GM12878 (cell line): ENCODE measurements at regions not wholly inside any gene's neighbourhood (a gene's known extent, or its start where the extent isn't known, plus 50 kb on each side); places are given as distances from the start of the nearest gene placed in this dataset.

ENCODE experiments used
- ATAC-seq: fragments of 200-7000 bp; cut with Tn5 transposase; 3 replicates; pipeline ENCODE4 v1.9.1; 2020; ENCODE audit warnings: mild to moderate bottlenecking, moderate library complexity
- BruUV-seq: library from RNA; stranded (reverse); fragments of 400-500 nt; replicated peaks from 2 replicates; lab custom pipeline; 2021; lab: Mats Ljungman, UMichigan
- CTCF ChIA-PET: fragments of 300-600 bp; sonication (Branson Sonifier 250); formaldehyde crosslinking; extraction: SDS; loops from one replicate; lab custom pipeline; 2021; ENCODE audit warnings: inconsistent platforms; lab: Yijun Ruan, JAX
- POLR2A ChIA-PET: fragments of 350-600 bp; formaldehyde crosslinking; extraction: SDS; loops from one replicate; lab custom pipeline; 2021; ENCODE audit warnings: inconsistent platforms; lab: Charles Lee
- RAD21 ChIA-PET: fragments of 300-600 bp; sonication (Branson Sonifier 250); formaldehyde crosslinking; loops from one replicate; lab custom pipeline; 2023; ENCODE audit warnings: antibody characterized with exemption; ENCODE audit not compliant: unreplicated experiment; lab: Charles Lee
- SMC1A ChIA-PET: fragments of 300-600 bp; sonication (Branson Sonifier 250); formaldehyde crosslinking; loops from one replicate; lab custom pipeline; 2023; ENCODE audit not compliant: unreplicated experiment, uncharacterized antibody; lab: Charles Lee
- DNase-seq: peaks from one replicate; pipeline ENCODE4 v3.0.0-alpha.2; 2011; ENCODE audit warnings: low read depth, low spot score
- FAIRE-seq: peaks from 3 replicates; lab custom pipeline; 2011; peaks lifted over from hg19 to GRCh38; lab: Jason Lieb, UNC
- H2AFZ ChIP-seq: 2 replicates; pipeline ENCODE4 v1.6.0; 2011; ENCODE audit warnings: low read depth, low read length, control low read depth; ENCODE audit not compliant: control insufficient read depth
- H3K27ac ChIP-seq: 2 replicates; pipeline ENCODE4 v1.5.1; 2011; ENCODE audit warnings: control low read depth; ENCODE audit not compliant: control insufficient read depth, insufficient read depth
- H3K27me3 ChIP-seq, 2 experiments: replicated peaks in 1 of 2; 2 replicates each; pipeline versions ENCODE4 v1.6.0 to v1.6.1; 2011; ENCODE audit warnings: low read length in 1 of 2; ENCODE audit not compliant: control insufficient read depth in 2 of 2, insufficient read depth in 2 of 2
- H3K36me3 ChIP-seq, 2 experiments: 2 replicates each; pipeline ENCODE4 v1.5.1; 2011; ENCODE audit warnings: low read length in 1 of 2; ENCODE audit not compliant: control insufficient read depth in 2 of 2, insufficient read depth in 2 of 2
- H3K4me1 ChIP-seq: 2 replicates; pipeline ENCODE4 v1.6.1; 2011; ENCODE audit warnings: mild to moderate bottlenecking, low read length, moderate library complexity, mixed read lengths; ENCODE audit not compliant: control insufficient read depth, insufficient read depth
- H3K4me2 ChIP-seq: 2 replicates; pipeline ENCODE4 v1.6.0; 2011; ENCODE audit warnings: control low read depth; ENCODE audit not compliant: control insufficient read depth, insufficient read depth
- H3K4me3 ChIP-seq: fragments of 200-600 bp; sonication (generic); 2 replicates; pipeline ENCODE4 v1.5.1; 2016
- H3K79me2 ChIP-seq: 2 replicates; pipeline ENCODE4 v1.6.0; 2011; ENCODE audit warnings: low read length; ENCODE audit not compliant: control insufficient read depth, insufficient read depth
- H3K9ac ChIP-seq: 2 replicates; pipeline ENCODE4 v1.8.0; 2011; ENCODE audit warnings: low read length, control low read depth, mixed read lengths; ENCODE audit not compliant: control insufficient read depth, insufficient read depth
- H3K9me3 ChIP-seq: replicated peaks from 3 replicates; pipeline ENCODE4 v1.5.1; 2011; ENCODE audit warnings: mild to moderate bottlenecking, low read length; ENCODE audit not compliant: control insufficient read depth, insufficient read depth
- H4K20me1 ChIP-seq: 2 replicates; pipeline ENCODE4 v1.6.0; 2011; ENCODE audit not compliant: control insufficient read depth, insufficient read depth
- ATF2 ChIP-seq: IDR thresholded peaks from 2 replicates; pipeline ENCODE4 v1.6.1; 2012; ENCODE audit warnings: low read length, inconsistent platforms
- CHD4 ChIP-seq: fragments of 200-600 bp; sonication (generic); IDR thresholded peaks from 2 replicates; pipeline ENCODE4 v1.6.1; 2016; ENCODE audit warnings: mild to moderate bottlenecking
- EED ChIP-seq: sonication (generic); IDR thresholded peaks from 2 replicates; pipeline ENCODE4 v1.6.1; 2016; ENCODE audit warnings: antibody characterized with exemption, low read depth
- IKZF1 ChIP-seq: fragments of 450-650 bp; conservative IDR thresholded peaks from 2 replicates; pipeline ENCODE4 v1.6.1; 2017; ENCODE audit warnings: antibody characterized with exemption, mild to moderate bottlenecking
- IKZF2 ChIP-seq, 2 experiments: fragments of 450-650 bp; IDR thresholded peaks; 2 replicates each; pipeline ENCODE4 v1.6.1; 2017; ENCODE audit warnings: mild to moderate bottlenecking in 2 of 2, moderate library complexity in 2 of 2
- IRF4 ChIP-seq: IDR thresholded peaks from 2 replicates; pipeline ENCODE4 v1.6.1; 2011; ENCODE audit warnings: low read depth, low read length
- NBN ChIP-seq: fragments of 450-650 bp; IDR thresholded peaks from 2 replicates; pipeline ENCODE4 v1.6.1; 2016
- NFYA ChIP-seq: IDR thresholded peaks from 2 replicates; pipeline ENCODE4 v1.6.1; 2011; ENCODE audit warnings: low read depth, mild to moderate bottlenecking, low read length, improper control_type of control experiment, borderline replicate concordance
- POU2F2 ChIP-seq: IDR thresholded peaks from 3 replicates; pipeline ENCODE4 v1.6.1; 2011; ENCODE audit warnings: low read depth, mild to moderate bottlenecking, low read length, borderline replicate concordance
- RAD21 ChIP-seq: IDR thresholded peaks from 2 replicates; pipeline ENCODE4 v1.6.1; 2011; ENCODE audit warnings: mild to moderate bottlenecking, low read depth, low read length, moderate library complexity; ENCODE audit not compliant: insufficient read depth
- RUNX3 ChIP-seq: IDR thresholded peaks from 2 replicates; pipeline ENCODE4 v1.6.1; 2012; ENCODE audit warnings: low read length, inconsistent platforms
- TARDBP ChIP-seq: IDR thresholded peaks from 2 replicates; pipeline ENCODE4 v1.6.1; 2016; ENCODE audit warnings: borderline replicate concordance
- YY1 ChIP-seq: IDR thresholded peaks from 2 replicates; pipeline ENCODE4 v1.6.1; 2011; ENCODE audit warnings: low read depth, mild to moderate bottlenecking, low read length
- ZBTB33 ChIP-seq: fragments of 450-650 bp; IDR thresholded peaks from 2 replicates; pipeline ENCODE4 v1.6.1; 2017; ENCODE audit warnings: mild to moderate bottlenecking
- ZNF217 ChIP-seq: fragments of 450-650 bp; IDR thresholded peaks from 2 replicates; pipeline ENCODE4 v1.6.1; 2017; ENCODE audit warnings: antibody characterized with exemption, mild to moderate bottlenecking
- WGBS: methylation state at CpG from one replicate; pipeline ENCODE4 v1.1.6; 2016; ENCODE audit warnings: low lambda C conversion rate; ENCODE audit not compliant: insufficient replicate concordance, insufficient coverage; ENCODE audit errors: missing lambda C conversion rate; 5-methylcytosine and 5-hydroxymethylcytosine counted together
- in situ Hi-C: fragments of 300-500 bp; cut with MboI; formaldehyde crosslinking; loops from 9 replicates; pipeline ENCODE4 v1.14.3; 2018; ENCODE audit warnings: mixed read lengths
- intact Hi-C: fragments of 100-400 bp; cut with micrococcal nuclease; formaldehyde crosslinking; loops from one replicate; pipeline ENCODE4 v1.14.2; 2022; ENCODE audit not compliant: unreplicated experiment

- no peaks in the 10 kb centered on the region for H4K20me1 ChIP-seq
- DNase-seq, result no peak
- in situ Hi-C loops (no loop called here), intact Hi-C loops (no loop called here)
- TF ChIP-seq IKZF1, result no peak
- no peak for TF ChIP-seq NFYA
- no peak for TF ChIP-seq POU2F2
- no peak for TF ChIP-seq IRF4
- no peak for TF ChIP-seq RAD21
- no peak for TF ChIP-seq CHD4
- H3K9me3 ChIP-seq, result no peaks in the 10 kb centered on the region; the same call in 2 of the 3 replicates
- POLR2A ChIA-PET, result no interaction called here
- SMC1A ChIA-PET, result interaction anchor here (1.0 to 2.0 kb wide), 4 partner anchors 8 to 86 kb away, joined by 3 to 5 read pairs (median 5); no protein-coding TSS in a partner anchor
- no peaks in the 10 kb centered on the region for H3K4me1 ChIP-seq
- H3K4me2 ChIP-seq, result no peak overlapping the region
- no peak overlapping the region for H3K4me3 ChIP-seq
- H3K79me2 ChIP-seq, result no peaks in the 10 kb centered on the region
- RAD21 ChIA-PET, result interaction anchor here (1.1 to 1.8 kb wide), 2 partner anchors 19 to 1562 kb away, joined by 3 to 4 read pairs; no protein-coding TSS in a partner anchor
- 40% methylated on average over 8 of the region's 8 CpGs for WGBS
- BruUV-seq, result no TSS peak
- ATAC-seq, result no peak
- CTCF ChIA-PET, result interaction anchor here (0.8 to 9.1 kb wide), 5 partner anchors 12 to 310 kb away, joined by 3 to 100 read pairs (median 5); no protein-coding TSS in a partner anchor
- no peak overlapping the region for H3K9ac ChIP-seq
- H3K27ac ChIP-seq, result no peak overlapping the region
- no peaks in the 10 kb centered on the region for H3K36me3 ChIP-seq
- FAIRE-seq, result no peak
- no peak overlapping the region for H2AFZ ChIP-seq
- no peaks in the 10 kb centered on the region for H3K27me3 ChIP-seq
Observed at GRCh38 chr2:7117076-7117475, 199.9 kb downstream of the RNF144A start.

GRCh38 chr2:7118606-7119131, 201.5 kb downstream of the RNF144A start:
- ChIA-PET POLR2A (interaction anchor here (0.6 kb wide), 1 partner anchor 249 kb away, joined by 3 read pairs; no protein-coding TSS in a partner anchor), RAD21 (interaction anchor here (0.8 to 1.8 kb wide), 3 partner anchors 21 to 243 kb away, joined by 3 to 4 read pairs (median 3); no protein-coding TSS in a partner anchor), SMC1A (interaction anchor here (1.5 to 1.6 kb wide), 3 partner anchors 10 to 243 kb away, joined by 4 to 5 read pairs (median 5); no protein-coding TSS in a partner anchor), CTCF (interaction anchor here (0.9 to 9.1 kb wide), 6 partner anchors 10 to 1995 kb away, joined by 3 to 100 read pairs (median 4); no protein-coding TSS in a partner anchor)
- 41% methylated on average over 5 of the region's 5 CpGs for WGBS
- H3K79me2 ChIP-seq, result no peaks in the 10 kb centered on the region
- intact Hi-C loops, result loop anchor here (2.0 kb wide), 1 partner anchor 302 kb away; no protein-coding TSS in a partner anchor
- no peak overlapping the region for H3K27ac ChIP-seq
- DNase-seq (no peak), FAIRE-seq (no peak), ATAC-seq (peak; percentile 19)
- no peak overlapping the region for H3K9ac ChIP-seq
- no peak overlapping the region for H2AFZ ChIP-seq
- H3K4me3 ChIP-seq, result no peak overlapping the region
- no TSS peak for BruUV-seq
- H3K4me2 ChIP-seq, result no peak overlapping the region
- H3K27me3 ChIP-seq, result no peaks in the 10 kb centered on the region
- no peaks in the 10 kb centered on the region; the same call in 2 of the 3 replicates for H3K9me3 ChIP-seq
- in situ Hi-C loops, result no loop called here
- H3K4me1 ChIP-seq, result no peaks in the 10 kb centered on the region
- no peaks in the 10 kb centered on the region for H3K36me3 ChIP-seq
- H4K20me1 ChIP-seq, result no peaks in the 10 kb centered on the region
- no peak for TF ChIP-seq TARDBP
- TF ChIP-seq ZNF217, result no peak
- TF ChIP-seq EED, result no peak
- no peak for TF ChIP-seq ZBTB33
- no peak for TF ChIP-seq ATF2
- TF ChIP-seq IRF4, result no peak
- TF ChIP-seq NBN, result no peak
- TF ChIP-seq IKZF2 (IDR thresholded peaks at IDR 0.05), result no peak
- no peak for TF ChIP-seq RUNX3
- TF ChIP-seq YY1, result no peak
